ENCODE measurements at regions not wholly inside any gene's neighbourhood (a gene's known extent, or its start where the extent isn't known, plus 50 kb on each side); places are given as distances from the start of the nearest gene placed in this dataset.

GRCh38 chr18:61738488-61738887 is 154.3 kb downstream of the RNF152 start:
- no peak for TF ChIP-seq GATA2 (IDR thresholded peaks at IDR 0.05; ENCODE audit: low read depth, low read length)
- no peak for TF ChIP-seq GATA3 (IDR thresholded peaks at IDR 0.05; ENCODE audit: low read depth, low read length)
